ENCODE measurements at regions not wholly inside any gene's neighbourhood (a gene's known extent, or its start where the extent isn't known, plus 50 kb on each side); places are given as distances from the start of the nearest gene placed in this dataset.

GRCh38 chr11:112623057-112623456 is 338.2 kb upstream of the NCAM1 start:
- no peak for FAIRE-seq
- WGBS, 2 experiments (ENCODE audit: extremely low coverage in 1 of 2, insufficient coverage in 1 of 2, insufficient read length in 1 of 2, insufficient replicate concordance in 2 of 2, low coverage in 1 of 2, low lambda C conversion rate in 2 of 2, missing lambda C conversion rate in 1 of 2) = 64% methylated on average over 1 of the region's 1 CpG; no CpG with 5 or more reads in 1 of the 2 experiments
- TF ChIP-seq PHF8 (conservative IDR thresholded peaks at IDR 0.05; ENCODE audit: low read depth, low read length) (no peak), POLR2AphosphoS5 (IDR thresholded peaks at IDR 0.05; ENCODE audit: low read depth, low read length) (no peak), SIRT6 (IDR thresholded peaks at IDR 0.05; ENCODE audit: low read length) (no peak), SP2 (IDR thresholded peaks at IDR 0.05; ENCODE audit: low read length) (no peak), POU5F1 (IDR thresholded peaks at IDR 0.05; ENCODE audit: low read depth, low read length) (no peak), RNF2 (IDR thresholded peaks at IDR 0.05; ENCODE audit: borderline replicate concordance, low read depth, low read length, missing control alignments, poor library complexity, severe bottlenecking) (no peak), JUND (IDR thresholded peaks at IDR 0.05; ENCODE audit: low read length) (no peak), CEBPB (IDR thresholded peaks at IDR 0.05; ENCODE audit: low read depth, low read length) (no peak), TCF12 (IDR thresholded peaks at IDR 0.05; ENCODE audit: low read depth, low read length) (no peak), SP1 (IDR thresholded peaks at IDR 0.05; ENCODE audit: low read depth, low read length) (no peak), CHD1 (IDR thresholded peaks at IDR 0.05; ENCODE audit: low read depth, low read length) (no peak), HDAC2 (IDR thresholded peaks at IDR 0.05; ENCODE audit: borderline replicate concordance in 1 of 2, low read depth in 2 of 2, low read length in 2 of 2) (no peak), RAD21 (IDR thresholded peaks at IDR 0.05 in 1 of 2, conservative IDR thresholded peaks at IDR 0.05 in 1 of 2; ENCODE audit: low read depth in 2 of 2, low read length in 2 of 2) (no peak), TAF1 (IDR thresholded peaks at IDR 0.05; ENCODE audit: low read depth, low read length) (no peak)

More at GRCh38 chr11:112623057-112623456, 338.2 kb upstream of the NCAM1 start:
- Histone ChIP-seq H3K56ac (replicated peaks; ENCODE audit: insufficient read length, low read depth, low read length) (no peak overlapping the region), H3K4me1 (replicated peaks in 1 of 4; ENCODE audit: control insufficient read depth in 3 of 4, insufficient read depth in 4 of 4, low read length in 3 of 4) (no peaks in the 10 kb centered on the region; a peak in 1 of 7 replicates), H3K79me1 (ENCODE audit: low read depth, low read length) (no peaks in the 10 kb centered on the region), H3K4ac (replicated peaks; ENCODE audit: insufficient read length, low read depth, low read length) (no peak overlapping the region), H3K23me2 (ENCODE audit: low read depth, low read length) (no peaks in the 10 kb centered on the region; the same call in 1 of the 2 replicates), H3K18ac (ENCODE audit: extremely low read depth, low read length) (no peak overlapping the region), H2AK5ac (ENCODE audit: low read depth, low read length) (no peak overlapping the region), H3K27ac (ENCODE audit: low read depth, low read length) (no peak overlapping the region), H3K23ac (ENCODE audit: insufficient read length) (no peak overlapping the region), H3K36me3 (ENCODE audit: control insufficient read depth in 2 of 4, insufficient read depth in 4 of 4, low read length in 3 of 4) (no peaks in the 10 kb centered on the region), H4K5ac (ENCODE audit: insufficient read length, low read depth, low read length) (no peak overlapping the region), H4K91ac (replicated peaks; ENCODE audit: insufficient read length, low read length) (no peak overlapping the region), H3K14ac (ENCODE audit: insufficient read length) (no peak overlapping the region), H2AFZ (ENCODE audit: low read length) (peak overlapping the region; percentile 51; the same call in 1 of the 2 replicates), H4K20me1 (replicated peaks in 1 of 2; ENCODE audit: control insufficient read depth in 1 of 2, insufficient read depth in 2 of 2, low read length in 2 of 2) (no peaks in the 10 kb centered on the region), H2BK5ac (ENCODE audit: low read depth, low read length) (no peak overlapping the region), H2BK15ac (ENCODE audit: low read length) (no peak overlapping the region), H4K8ac (ENCODE audit: extremely low read depth, insufficient read depth, low read length) (no peak overlapping the region), H2BK120ac (replicated peaks; ENCODE audit: low read depth, low read length) (no peak overlapping the region), H3K9ac (replicated peaks in 1 of 4; ENCODE audit: extremely low read depth in 1 of 4, low read depth in 3 of 4, low read length in 3 of 4) (no peak overlapping the region), H3K4me3 (ENCODE audit: extremely low read depth in 1 of 4, insufficient read depth in 2 of 4, low read depth in 3 of 4, low read length in 4 of 4) (no peak overlapping the region), H3K27me3 (replicated peaks in 1 of 4; ENCODE audit: control insufficient read depth in 3 of 4, extremely low read depth in 1 of 4, insufficient read depth in 3 of 4, low read length in 3 of 4) (no peaks in the 10 kb centered on the region), H3K4me2 (ENCODE audit: insufficient read depth in 1 of 2, low read depth in 2 of 2, low read length in 2 of 2) (no peak overlapping the region), H3K79me2 (ENCODE audit: control insufficient read depth in 1 of 2, insufficient read depth in 2 of 2, low read length in 2 of 2) (no peaks in the 10 kb centered on the region), H3K9me3 (ENCODE audit: insufficient read depth in 2 of 2, low read depth in 1 of 2, low read length in 1 of 2) (no peaks in the 10 kb centered on the region), H2BK12ac (ENCODE audit: low read depth, low read length) (no peak overlapping the region), H2BK20ac (ENCODE audit: low read length) (no peak overlapping the region)
- DNase-seq (ENCODE audit: low read depth in 1 of 2, low spot score in 2 of 2) = no peak
- POLR2A ChIA-PET (ENCODE audit: partially characterized antibody) = no interaction called here
- CTCF ChIA-PET (ENCODE audit: partially characterized antibody) = interaction anchor here (1.5 to 1.6 kb wide), 2 partner anchors 15 to 28 kb away, joined by 5 read pairs; no protein-coding TSS in a partner anchor

Measured in H1 (cell line).